Gastroesophageal sphincter (tissue), 3 donors: ENCODE measurements at regions not wholly inside any gene's neighbourhood (a gene's known extent, or its start where the extent isn't known, plus 50 kb on each side); places are given as distances from the start of the nearest gene placed in this dataset.

Experiments used
- POLR2A ChIP-seq, 2 donors: fragments of 450-650 bp; IDR thresholded peaks; one replicate each; pipeline ENCODE4 v1.6.1; 2017; ENCODE audit warnings: antibody characterized with exemption in 2 of 2, mild to moderate bottlenecking in 2 of 2, moderate library complexity in 1 of 2
- POLR2AphosphoS5 ChIP-seq: sonication (generic); formaldehyde crosslinking; IDR thresholded peaks from one replicate; pipeline ENCODE4 v1.6.1; 2017; ENCODE audit warnings: antibody characterized with exemption
- TF ChIP-seq, protein P1 (sequence below), 4 experiments: fragments of 200-600 bp in 2 of 4; fragments of 450-650 bp in 2 of 4; sonication (generic) in 1 of 4; IDR thresholded peaks; one replicate each; pipeline ENCODE4 v1.5.1; 2017 to 2019; ENCODE audit warnings: antibody characterized with exemption in 4 of 4, mild to moderate bottlenecking in 2 of 4, moderate library complexity in 2 of 4

DNA sequence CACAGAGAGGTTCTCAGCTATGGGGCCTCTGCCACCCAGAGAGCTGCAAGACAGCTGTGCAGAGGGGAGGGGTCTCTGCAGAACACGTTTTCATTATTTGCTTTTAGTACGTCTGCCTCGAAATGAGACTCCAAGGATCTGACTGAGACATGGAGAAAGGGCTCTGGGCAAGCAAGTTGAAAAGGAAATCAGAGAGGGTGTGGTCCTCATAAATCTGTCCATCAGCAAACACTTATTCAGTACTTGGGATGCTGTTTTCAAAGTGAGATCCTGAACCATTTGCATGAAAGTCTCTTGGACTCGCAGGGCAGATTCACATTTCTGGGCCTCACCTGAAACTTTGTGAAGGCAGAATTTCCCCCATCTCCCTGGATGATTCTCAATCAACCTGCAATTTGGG is 197.4 kb upstream of the GALNT2 start:
- TF ChIP-seq, protein P1, sequence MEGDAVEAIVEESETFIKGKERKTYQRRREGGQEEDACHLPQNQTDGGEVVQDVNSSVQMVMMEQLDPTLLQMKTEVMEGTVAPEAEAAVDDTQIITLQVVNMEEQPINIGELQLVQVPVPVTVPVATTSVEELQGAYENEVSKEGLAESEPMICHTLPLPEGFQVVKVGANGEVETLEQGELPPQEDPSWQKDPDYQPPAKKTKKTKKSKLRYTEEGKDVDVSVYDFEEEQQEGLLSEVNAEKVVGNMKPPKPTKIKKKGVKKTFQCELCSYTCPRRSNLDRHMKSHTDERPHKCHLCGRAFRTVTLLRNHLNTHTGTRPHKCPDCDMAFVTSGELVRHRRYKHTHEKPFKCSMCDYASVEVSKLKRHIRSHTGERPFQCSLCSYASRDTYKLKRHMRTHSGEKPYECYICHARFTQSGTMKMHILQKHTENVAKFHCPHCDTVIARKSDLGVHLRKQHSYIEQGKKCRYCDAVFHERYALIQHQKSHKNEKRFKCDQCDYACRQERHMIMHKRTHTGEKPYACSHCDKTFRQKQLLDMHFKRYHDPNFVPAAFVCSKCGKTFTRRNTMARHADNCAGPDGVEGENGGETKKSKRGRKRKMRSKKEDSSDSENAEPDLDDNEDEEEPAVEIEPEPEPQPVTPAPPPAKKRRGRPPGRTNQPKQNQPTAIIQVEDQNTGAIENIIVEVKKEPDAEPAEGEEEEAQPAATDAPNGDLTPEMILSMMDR (IDR thresholded peaks at IDR 0.05), result no peak
- TF ChIP-seq POLR2AphosphoS5 (no peak), POLR2A (IDR thresholded peaks at IDR 0.05) (no peak)
